ENCODE measurements at regions not wholly inside any gene's neighbourhood (a gene's known extent, or its start where the extent isn't known, plus 50 kb on each side); places are given as distances from the start of the nearest gene placed in this dataset.

Small RNAs in the stretch of these regions (small RNA-seq; reads per million reads assigned to genes)
- gene MIR3681 (0 to 0.36 (median 0.18) reads per million in 3 donors), gene RF00093 (0 reads per million in 3 donors), gene RNU6-843P (0 reads per million in 3 donors)
